NCI-H146 treated with DMSO at 0.1 percent for 48 hours (cell line): ENCODE measurements at regions not wholly inside any gene's neighbourhood (a gene's known extent, or its start where the extent isn't known, plus 50 kb on each side); places are given as distances from the start of the nearest gene placed in this dataset.

Source experiments
- DNase-seq: peaks from one replicate; lab custom pipeline; 2025; ENCODE audit not compliant: unreplicated experiment; lab: John Stamatoyannopoulos, UW

- no peak for DNase-seq
Observed at GRCh38 chr6:62345446-62345845, 59.4 kb upstream of the KHDRBS2 start.

- DNase-seq = no peak
Observed at GRCh38 chr6:62344850-62345249, 58.8 kb upstream of the KHDRBS2 start.

GRCh38 chr6:62338477-62338876, 52.5 kb upstream of the KHDRBS2 start:
- DNase-seq = no peak
